ENCODE measurements at regions not wholly inside any gene's neighbourhood (a gene's known extent, or its start where the extent isn't known, plus 50 kb on each side); places are given as distances from the start of the nearest gene placed in this dataset.

- Histone ChIP-seq H3K4me3 (ENCODE audit: low read length in 3 of 3) (no peak overlapping the region), H3K36me3 (ENCODE audit: control insufficient read depth in 2 of 3, insufficient read depth in 3 of 3, low read length in 3 of 3) (no peaks in the 10 kb centered on the region), H3K27ac (ENCODE audit: low read depth in 2 of 2, low read length in 2 of 2) (no peak overlapping the region), H3K4me1 (ENCODE audit: control insufficient read depth in 2 of 3, insufficient read depth in 2 of 3, low read depth in 1 of 3, low read length in 3 of 3) (no peaks in the 10 kb centered on the region), H3K9me3 (ENCODE audit: control insufficient read depth in 2 of 3, insufficient read depth in 1 of 3, low read length in 3 of 3) (peaks cover 0 to 5% (median 0%) of the 10 kb centered on the region in 3 donors), H3K9ac (ENCODE audit: low read length in 3 of 3) (no peak overlapping the region), H3K27me3 (ENCODE audit: control insufficient read depth, insufficient read depth, low read length) (no peaks in the 10 kb centered on the region)
- FAIRE-seq (no peak), DNase-seq (no peak)
- intact Hi-C loops (cut with DNase I) = no loop called here
- TF ChIP-seq CTCF (IDR thresholded peaks at IDR 0.05; ENCODE audit: borderline replicate concordance, extremely low read depth, insufficient read depth) = no peak
Observed at GRCh38 chr20:48102076-48102787, 317.0 kb upstream of the SULF2 start.

- no peak overlapping the region for H3K9ac ChIP-seq (ENCODE audit: low read length in 3 of 3)
- intact Hi-C loops (cut with DNase I) = no loop called here
- H3K36me3 ChIP-seq (ENCODE audit: control insufficient read depth in 2 of 3, insufficient read depth in 3 of 3, low read length in 3 of 3) = no peaks in the 10 kb centered on the region
- no peak overlapping the region for H3K27ac ChIP-seq (ENCODE audit: low read depth in 2 of 2, low read length in 2 of 2)
- no peaks in the 10 kb centered on the region for H3K27me3 ChIP-seq (ENCODE audit: control insufficient read depth, insufficient read depth, low read length)
- H3K9me3 ChIP-seq (ENCODE audit: control insufficient read depth in 2 of 3, insufficient read depth in 1 of 3, low read length in 3 of 3) = no peaks in the 10 kb centered on the region
- DNase-seq (no peak), FAIRE-seq (no peak)
- H3K4me3 ChIP-seq (ENCODE audit: low read length in 3 of 3) = no peak overlapping the region
- TF ChIP-seq CTCF (IDR thresholded peaks at IDR 0.05; ENCODE audit: borderline replicate concordance, extremely low read depth, insufficient read depth) = no peak
- no peaks in the 10 kb centered on the region for H3K4me1 ChIP-seq (ENCODE audit: control insufficient read depth in 2 of 3, insufficient read depth in 2 of 3, low read depth in 1 of 3, low read length in 3 of 3)
Observed at GRCh38 chr20:48100483-48100882, 315.2 kb upstream of the SULF2 start.

- no peak for DNase-seq
- intact Hi-C loops (cut with DNase I) = no loop called here
- H3K27me3 ChIP-seq (ENCODE audit: control insufficient read depth, insufficient read depth, low read length) = no peaks in the 10 kb centered on the region
- H3K27ac ChIP-seq (ENCODE audit: low read depth in 2 of 2, low read length in 2 of 2) = no peak overlapping the region
- H3K9me3 ChIP-seq (ENCODE audit: control insufficient read depth in 2 of 3, insufficient read depth in 1 of 3, low read length in 3 of 3) = no peaks in the 10 kb centered on the region
- no peaks in the 10 kb centered on the region for H3K4me1 ChIP-seq (ENCODE audit: control insufficient read depth in 2 of 3, insufficient read depth in 2 of 3, low read depth in 1 of 3, low read length in 3 of 3)
- H3K9ac ChIP-seq (ENCODE audit: low read length in 3 of 3) = no peak overlapping the region
- FAIRE-seq = no peak
- H3K36me3 ChIP-seq (ENCODE audit: control insufficient read depth in 2 of 3, insufficient read depth in 3 of 3, low read length in 3 of 3) = no peaks in the 10 kb centered on the region
- H3K4me3 ChIP-seq (ENCODE audit: low read length in 3 of 3) = no peak overlapping the region
- no peak for TF ChIP-seq CTCF (IDR thresholded peaks at IDR 0.05; ENCODE audit: borderline replicate concordance, extremely low read depth, insufficient read depth)
Observed at GRCh38 chr20:48098866-48099265, 313.6 kb upstream of the SULF2 start.

- intact Hi-C loops (cut with DNase I) = no loop called here
- Histone ChIP-seq H3K36me3 (ENCODE audit: control insufficient read depth in 2 of 3, insufficient read depth in 3 of 3, low read length in 3 of 3) (no peaks in the 10 kb centered on the region), H3K4me3 (ENCODE audit: low read length in 3 of 3) (no peak overlapping the region), H3K27ac (ENCODE audit: low read depth in 2 of 2, low read length in 2 of 2) (no peak overlapping the region), H3K4me1 (ENCODE audit: control insufficient read depth in 2 of 3, insufficient read depth in 2 of 3, low read depth in 1 of 3, low read length in 3 of 3) (no peaks in the 10 kb centered on the region), H3K9ac (ENCODE audit: low read length in 3 of 3) (no peak overlapping the region), H3K27me3 (ENCODE audit: control insufficient read depth, insufficient read depth, low read length) (no peaks in the 10 kb centered on the region), H3K9me3 (ENCODE audit: control insufficient read depth in 2 of 3, insufficient read depth in 1 of 3, low read length in 3 of 3) (no peaks in the 10 kb centered on the region)
- FAIRE-seq (no peak), DNase-seq (no peak)
- TF ChIP-seq CTCF (IDR thresholded peaks at IDR 0.05; ENCODE audit: borderline replicate concordance, extremely low read depth, insufficient read depth) = no peak
Observed at GRCh38 chr20:48098099-48098498, 312.8 kb upstream of the SULF2 start.
